ENCODE measurements at regions not wholly inside any gene's neighbourhood (a gene's known extent, or its start where the extent isn't known, plus 50 kb on each side); places are given as distances from the start of the nearest gene placed in this dataset.

- TF ChIP-seq, protein P1, sequence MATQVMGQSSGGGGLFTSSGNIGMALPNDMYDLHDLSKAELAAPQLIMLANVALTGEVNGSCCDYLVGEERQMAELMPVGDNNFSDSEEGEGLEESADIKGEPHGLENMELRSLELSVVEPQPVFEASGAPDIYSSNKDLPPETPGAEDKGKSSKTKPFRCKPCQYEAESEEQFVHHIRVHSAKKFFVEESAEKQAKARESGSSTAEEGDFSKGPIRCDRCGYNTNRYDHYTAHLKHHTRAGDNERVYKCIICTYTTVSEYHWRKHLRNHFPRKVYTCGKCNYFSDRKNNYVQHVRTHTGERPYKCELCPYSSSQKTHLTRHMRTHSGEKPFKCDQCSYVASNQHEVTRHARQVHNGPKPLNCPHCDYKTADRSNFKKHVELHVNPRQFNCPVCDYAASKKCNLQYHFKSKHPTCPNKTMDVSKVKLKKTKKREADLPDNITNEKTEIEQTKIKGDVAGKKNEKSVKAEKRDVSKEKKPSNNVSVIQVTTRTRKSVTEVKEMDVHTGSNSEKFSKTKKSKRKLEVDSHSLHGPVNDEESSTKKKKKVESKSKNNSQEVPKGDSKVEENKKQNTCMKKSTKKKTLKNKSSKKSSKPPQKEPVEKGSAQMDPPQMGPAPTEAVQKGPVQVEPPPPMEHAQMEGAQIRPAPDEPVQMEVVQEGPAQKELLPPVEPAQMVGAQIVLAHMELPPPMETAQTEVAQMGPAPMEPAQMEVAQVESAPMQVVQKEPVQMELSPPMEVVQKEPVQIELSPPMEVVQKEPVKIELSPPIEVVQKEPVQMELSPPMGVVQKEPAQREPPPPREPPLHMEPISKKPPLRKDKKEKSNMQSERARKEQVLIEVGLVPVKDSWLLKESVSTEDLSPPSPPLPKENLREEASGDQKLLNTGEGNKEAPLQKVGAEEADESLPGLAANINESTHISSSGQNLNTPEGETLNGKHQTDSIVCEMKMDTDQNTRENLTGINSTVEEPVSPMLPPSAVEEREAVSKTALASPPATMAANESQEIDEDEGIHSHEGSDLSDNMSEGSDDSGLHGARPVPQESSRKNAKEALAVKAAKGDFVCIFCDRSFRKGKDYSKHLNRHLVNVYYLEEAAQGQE (IDR thresholded peaks at IDR 0.05; ENCODE audit: insufficient read depth in 1 of 2, low read depth in 2 of 2, low read length in 2 of 2): no peak
- no peak for TF ChIP-seq SIN3A (IDR thresholded peaks at IDR 0.05; ENCODE audit: borderline replicate concordance, insufficient read depth, low read length)
These were observed 620.6 kb upstream of the ID2 start for GRCh38 chr2:8061219-8061618.

DNA sequence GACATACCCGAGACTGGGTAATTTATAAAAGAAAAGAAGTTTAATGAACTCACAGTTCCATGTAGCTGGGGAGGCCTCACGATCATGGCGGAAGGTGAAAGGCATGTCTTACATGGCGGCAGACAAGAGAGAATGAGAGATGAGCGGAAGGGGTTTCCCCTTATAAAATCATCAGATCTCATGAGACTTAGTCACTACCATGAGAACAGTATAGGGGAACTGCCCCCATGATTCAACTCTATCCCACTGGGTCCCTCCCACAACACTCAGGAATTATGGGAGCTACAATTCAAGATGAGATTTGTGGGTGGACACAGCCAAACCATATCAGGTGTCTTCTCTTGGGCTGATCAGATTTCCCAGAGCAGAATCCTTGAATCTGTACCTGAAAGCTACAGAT is 617.3 kb upstream of the ID2 start:
- TF ChIP-seq FOXP2 (optimal IDR thresholded peaks at IDR 0.05; ENCODE audit: borderline replicate concordance, extremely low read depth, extremely low read length, insufficient read depth) (no peak), POLR2AphosphoS5 (IDR thresholded peaks at IDR 0.05; ENCODE audit: low read depth, low read length) (no peak), TAF1 (IDR thresholded peaks at IDR 0.05; ENCODE audit: borderline replicate concordance, insufficient read depth, low read length) (no peak), SIN3A (IDR thresholded peaks at IDR 0.05; ENCODE audit: borderline replicate concordance, insufficient read depth, low read length) (no peak)
- TF ChIP-seq, protein P1 (IDR thresholded peaks at IDR 0.05; ENCODE audit: insufficient read depth in 1 of 2, low read depth in 2 of 2, low read length in 2 of 2): no peak

DNA sequence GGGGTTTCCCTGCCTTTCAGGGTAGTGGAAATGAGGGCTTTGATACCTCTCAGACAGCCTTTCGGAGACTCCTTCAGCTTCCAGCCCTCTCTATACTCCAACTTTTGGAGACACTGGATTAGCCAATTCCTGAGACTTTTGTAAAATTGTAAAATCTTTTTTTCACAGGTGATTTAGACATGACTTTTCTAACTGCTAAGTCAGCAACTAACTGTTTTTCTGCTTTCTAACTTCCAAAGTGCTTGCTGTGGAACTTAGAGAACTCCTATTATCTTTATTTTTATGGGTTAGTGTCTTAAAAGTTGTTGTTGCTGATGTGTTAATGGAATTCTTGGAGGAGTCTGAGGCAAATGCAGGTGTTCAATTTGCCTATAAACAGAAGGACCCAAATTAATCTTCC is 616.7 kb upstream of the ID2 start:
- TF ChIP-seq TAF1 (IDR thresholded peaks at IDR 0.05; ENCODE audit: borderline replicate concordance, insufficient read depth, low read length) (no peak), FOXP2 (optimal IDR thresholded peaks at IDR 0.05; ENCODE audit: borderline replicate concordance, extremely low read depth, extremely low read length, insufficient read depth) (no peak), POLR2AphosphoS5 (IDR thresholded peaks at IDR 0.05; ENCODE audit: low read depth, low read length) (no peak), SIN3A (IDR thresholded peaks at IDR 0.05; ENCODE audit: borderline replicate concordance, insufficient read depth, low read length) (no peak)
- TF ChIP-seq, protein P1 (IDR thresholded peaks at IDR 0.05; ENCODE audit: insufficient read depth in 1 of 2, low read depth in 2 of 2, low read length in 2 of 2): no peak

DNA sequence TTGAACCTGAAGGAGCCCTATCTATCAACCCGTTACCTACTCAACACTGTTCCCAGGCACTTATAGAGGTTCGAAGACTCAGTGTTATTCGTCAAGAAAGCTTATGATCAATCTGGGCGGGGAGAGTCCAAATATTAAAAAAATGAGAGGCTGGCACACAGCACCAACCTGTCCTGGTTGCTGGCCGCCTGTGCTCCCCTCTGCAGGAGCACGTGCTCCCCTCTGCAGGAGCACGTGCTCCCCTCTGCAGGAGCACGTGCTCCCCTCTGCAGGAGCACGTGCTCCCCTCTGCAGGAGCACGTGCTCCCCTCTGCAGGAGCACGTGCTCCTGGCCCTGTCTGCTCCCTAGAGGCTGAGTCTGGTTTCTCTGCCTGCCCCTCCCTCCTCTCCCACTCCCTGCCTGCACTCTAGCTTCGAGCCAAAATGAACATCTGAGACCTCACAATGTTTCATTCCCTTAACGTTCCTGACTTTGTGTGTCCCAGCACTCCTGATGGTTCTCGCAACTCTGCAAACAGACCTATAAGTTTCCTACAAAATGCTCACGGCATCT is 614.0 kb upstream of the ID2 start:
- TF ChIP-seq, protein P1 (IDR thresholded peaks at IDR 0.05; ENCODE audit: insufficient read depth in 1 of 2, low read depth in 2 of 2, low read length in 2 of 2): no peak
- TF ChIP-seq FOXP2 (optimal IDR thresholded peaks at IDR 0.05; ENCODE audit: borderline replicate concordance, extremely low read depth, extremely low read length, insufficient read depth) (no peak), POLR2AphosphoS5 (IDR thresholded peaks at IDR 0.05; ENCODE audit: low read depth, low read length) (no peak), TAF1 (IDR thresholded peaks at IDR 0.05; ENCODE audit: borderline replicate concordance, insufficient read depth, low read length) (no peak), SIN3A (IDR thresholded peaks at IDR 0.05; ENCODE audit: borderline replicate concordance, insufficient read depth, low read length) (no peak)

GRCh38 chr2:8072907-8073306 is 608.9 kb upstream of the ID2 start:
- TF ChIP-seq TAF1 (IDR thresholded peaks at IDR 0.05; ENCODE audit: borderline replicate concordance, insufficient read depth, low read length): no peak
